Neural progenitor cell (in vitro differentiated cells): ENCODE measurements at regions not wholly inside any gene's neighbourhood (a gene's known extent, or its start where the extent isn't known, plus 50 kb on each side); places are given as distances from the start of the nearest gene placed in this dataset.

Experiments
- EZH2 ChIP-seq: fragments of 200-600 bp; sonication (generic); IDR thresholded peaks from 2 replicates; pipeline ENCODE4 v1.6.1; 2017; ENCODE audit warnings: antibody characterized with exemption, mild to moderate bottlenecking, moderate library complexity
- EZH2phosphoT487 ChIP-seq: fragments of 200-600 bp; sonication (generic); IDR thresholded peaks from 2 replicates; pipeline ENCODE4 v1.6.1; 2017; ENCODE audit warnings: antibody characterized with exemption
- TF ChIP-seq, protein P1 (sequence below): fragments of 200-600 bp; sonication (generic); IDR thresholded peaks from 2 replicates; pipeline ENCODE4 v1.5.1; 2017; ENCODE audit warnings: antibody characterized with exemption, mild to moderate bottlenecking

DNA sequence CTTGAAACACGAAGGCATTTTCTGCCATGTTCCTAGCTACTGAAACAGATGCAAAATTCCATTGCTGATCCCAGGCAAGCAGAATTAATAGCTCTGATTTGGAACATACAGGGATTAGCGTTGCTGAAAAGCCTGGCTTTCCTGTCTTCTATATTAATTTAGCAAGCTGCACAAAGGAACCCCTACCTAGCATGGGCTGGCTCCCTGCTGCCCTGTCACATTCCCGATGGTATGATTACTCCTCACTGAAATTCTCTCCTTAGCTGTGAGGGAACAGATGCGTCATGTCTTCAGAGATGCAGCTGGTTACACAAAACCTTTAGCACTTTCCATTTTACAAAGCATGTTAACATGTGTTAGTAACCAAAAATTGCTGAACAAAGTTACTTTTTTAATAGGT lies 878.9 kb downstream of the TYW1 start:
- TF ChIP-seq, protein P1, sequence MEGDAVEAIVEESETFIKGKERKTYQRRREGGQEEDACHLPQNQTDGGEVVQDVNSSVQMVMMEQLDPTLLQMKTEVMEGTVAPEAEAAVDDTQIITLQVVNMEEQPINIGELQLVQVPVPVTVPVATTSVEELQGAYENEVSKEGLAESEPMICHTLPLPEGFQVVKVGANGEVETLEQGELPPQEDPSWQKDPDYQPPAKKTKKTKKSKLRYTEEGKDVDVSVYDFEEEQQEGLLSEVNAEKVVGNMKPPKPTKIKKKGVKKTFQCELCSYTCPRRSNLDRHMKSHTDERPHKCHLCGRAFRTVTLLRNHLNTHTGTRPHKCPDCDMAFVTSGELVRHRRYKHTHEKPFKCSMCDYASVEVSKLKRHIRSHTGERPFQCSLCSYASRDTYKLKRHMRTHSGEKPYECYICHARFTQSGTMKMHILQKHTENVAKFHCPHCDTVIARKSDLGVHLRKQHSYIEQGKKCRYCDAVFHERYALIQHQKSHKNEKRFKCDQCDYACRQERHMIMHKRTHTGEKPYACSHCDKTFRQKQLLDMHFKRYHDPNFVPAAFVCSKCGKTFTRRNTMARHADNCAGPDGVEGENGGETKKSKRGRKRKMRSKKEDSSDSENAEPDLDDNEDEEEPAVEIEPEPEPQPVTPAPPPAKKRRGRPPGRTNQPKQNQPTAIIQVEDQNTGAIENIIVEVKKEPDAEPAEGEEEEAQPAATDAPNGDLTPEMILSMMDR = no peak
- TF ChIP-seq EZH2phosphoT487 = no peak
- TF ChIP-seq EZH2 = no peak
